WTC11 (cell line): ENCODE measurements at regions not wholly inside any gene's neighbourhood (a gene's known extent, or its start where the extent isn't known, plus 50 kb on each side); places are given as distances from the start of the nearest gene placed in this dataset.

Experiments used
- ATAC-seq: fragments of 200-7000 bp; cut with Tn5 transposase; 2 replicates; pipeline ENCODE4 v1.10.0; 2021; ENCODE audit warnings: mild to moderate bottlenecking, moderate library complexity
- CTCF ChIA-PET: fragments of 300-600 bp; sonication (Branson Sonifier 250); formaldehyde crosslinking; loops from one replicate; lab custom pipeline; 2021; ENCODE audit warnings: antibody characterized with exemption; lab: Charles Lee
- POLR2A ChIA-PET: fragments of 350-600 bp; sonication (Branson Sonifier 250); formaldehyde crosslinking; loops from one replicate; lab custom pipeline; 2021; ENCODE audit warnings: antibody characterized with exemption; lab: Charles Lee
- DNase-seq: peaks from one replicate; pipeline ENCODE4 v3.0.0; 2021; ENCODE audit warnings: low spot score
- H3K27ac Mint-ChIP-seq: 2 replicates; pipeline ENCODE4 v1.8.0; 2021; ENCODE audit warnings: mixed read lengths
- H3K27me3 Mint-ChIP-seq: 2 replicates; pipeline ENCODE4 v1.8.0; 2021; ENCODE audit warnings: low read depth, mild to moderate bottlenecking, moderate library complexity, mixed read lengths
- H3K36me3 Mint-ChIP-seq: 2 replicates; pipeline ENCODE4 v1.8.0; 2021; ENCODE audit warnings: mixed read lengths
- H3K4me1 Mint-ChIP-seq: 2 replicates; pipeline ENCODE4 v1.8.0; 2022; ENCODE audit warnings: mixed read lengths
- H3K4me3 Mint-ChIP-seq: 2 replicates; pipeline ENCODE4 v1.8.0; 2021; ENCODE audit warnings: mild to moderate bottlenecking, moderate library complexity, mixed read lengths
- H3K9me3 Mint-ChIP-seq: 2 replicates; pipeline ENCODE4 v1.8.0; 2021; ENCODE audit warnings: mixed read lengths
- ARID4B ChIP-seq: sonication (generic); formaldehyde crosslinking; IDR thresholded peaks from 2 replicates; pipeline ENCODE4 v1.8.0; 2023; ENCODE audit warnings: missing genetic modification reagents, mild to moderate bottlenecking, borderline replicate concordance
- ELF4 ChIP-seq: sonication (generic); formaldehyde crosslinking; IDR thresholded peaks from 2 replicates; pipeline ENCODE4 v1.8.1; 2022; ENCODE audit warnings: low read depth, mild to moderate bottlenecking, moderate library complexity, missing genetic modification reagents
- ERG ChIP-seq: fragments of 250-450 bp; sonication (Bioruptor Pico); IDR thresholded peaks from 2 replicates; pipeline ENCODE4 v1.8.0; 2021; ENCODE audit warnings: mild to moderate bottlenecking
- ESRRA ChIP-seq: sonication (generic); formaldehyde crosslinking; IDR thresholded peaks from 2 replicates; pipeline ENCODE4 v1.8.1; 2022; ENCODE audit warnings: mild to moderate bottlenecking, missing genetic modification reagents, borderline replicate concordance
- FOXK1 ChIP-seq: sonication (generic); formaldehyde crosslinking; IDR thresholded peaks from 2 replicates; pipeline ENCODE4 v1.8.0; 2022; ENCODE audit warnings: mild to moderate bottlenecking, moderate library complexity, missing genetic modification reagents
- GABPB1 ChIP-seq: sonication (generic); formaldehyde crosslinking; IDR thresholded peaks from 2 replicates; pipeline ENCODE4 v1.8.1; 2023; ENCODE audit warnings: mild to moderate bottlenecking, missing genetic modification reagents
- HMGA2 ChIP-seq: fragments of 250-450 bp; sonication (Bioruptor Pico); IDR thresholded peaks from 2 replicates; pipeline ENCODE4 v1.4.0; 2021; ENCODE audit warnings: mild to moderate bottlenecking, moderate library complexity
- HMGXB4 ChIP-seq: sonication (generic); formaldehyde crosslinking; IDR thresholded peaks from 2 replicates; pipeline ENCODE4 v1.8.1; 2023; ENCODE audit warnings: mild to moderate bottlenecking, moderate library complexity, missing genetic modification reagents
- IRF2 ChIP-seq: sonication (generic); formaldehyde crosslinking; IDR thresholded peaks from 2 replicates; pipeline ENCODE4 v1.8.0; 2022; ENCODE audit warnings: low read depth, missing genetic modification reagents, borderline replicate concordance
- MXD4 ChIP-seq: fragments of 250-450 bp; sonication (Bioruptor Pico); IDR thresholded peaks from 2 replicates; pipeline ENCODE4 v1.8.0; 2021; ENCODE audit warnings: mild to moderate bottlenecking, moderate library complexity, borderline replicate concordance
- NFYB ChIP-seq: sonication (generic); formaldehyde crosslinking; conservative IDR thresholded peaks from 2 replicates; pipeline ENCODE4 v1.8.0; 2022; ENCODE audit warnings: low read depth, missing genetic modification reagents
- NR1H2 ChIP-seq: sonication (generic); formaldehyde crosslinking; IDR thresholded peaks from 2 replicates; pipeline ENCODE4 v1.9.0; 2021; ENCODE audit warnings: mild to moderate bottlenecking, moderate library complexity, missing genetic modification reagents
- NR2C2 ChIP-seq: sonication (generic); formaldehyde crosslinking; IDR thresholded peaks from 2 replicates; pipeline ENCODE4 v1.8.0; 2022; ENCODE audit warnings: mild to moderate bottlenecking, missing genetic modification reagents
- SMAD3 ChIP-seq: sonication (generic); formaldehyde crosslinking; IDR thresholded peaks from 2 replicates; pipeline ENCODE4 v1.8.0; 2022; ENCODE audit warnings: missing genetic modification reagents, mild to moderate bottlenecking, borderline replicate concordance
- SP1 ChIP-seq: sonication (generic); formaldehyde crosslinking; conservative IDR thresholded peaks from 2 replicates; pipeline ENCODE4 v1.8.1; 2022; ENCODE audit warnings: missing genetic modification reagents
- ZNF138 ChIP-seq: sonication (generic); formaldehyde crosslinking; conservative IDR thresholded peaks from 2 replicates; pipeline ENCODE4 v1.8.1; 2022; ENCODE audit warnings: mild to moderate bottlenecking, moderate library complexity, missing genetic modification reagents
- ZNF232 ChIP-seq: sonication (generic); formaldehyde crosslinking; IDR thresholded peaks from 2 replicates; pipeline ENCODE4 v1.8.0; 2022; ENCODE audit warnings: mild to moderate bottlenecking, missing genetic modification reagents
- ZNF263 ChIP-seq: sonication (generic); formaldehyde crosslinking; IDR thresholded peaks from 2 replicates; pipeline ENCODE4 v1.8.1; 2022; ENCODE audit warnings: low read depth, mild to moderate bottlenecking, moderate library complexity, missing genetic modification reagents
- ZNF281 ChIP-seq: sonication (generic); formaldehyde crosslinking; IDR thresholded peaks from 2 replicates; pipeline ENCODE4 v1.8.0; 2023; ENCODE audit warnings: mild to moderate bottlenecking, missing genetic modification reagents
- TF ChIP-seq, protein P1 (sequence below): sonication (generic); formaldehyde crosslinking; conservative IDR thresholded peaks from 2 replicates; pipeline ENCODE4 v1.8.1; 2022; ENCODE audit warnings: mild to moderate bottlenecking, missing genetic modification reagents
- TF ChIP-seq, protein P2 (sequence below): fragments of 250-450 bp; sonication (Bioruptor Pico); IDR thresholded peaks from 2 replicates; pipeline ENCODE4 v1.9.0; 2021; ENCODE audit warnings: mild to moderate bottlenecking
- TF ChIP-seq, protein P3 (sequence below): sonication (generic); formaldehyde crosslinking; IDR thresholded peaks from 2 replicates; pipeline ENCODE4 v1.8.1; 2023; ENCODE audit warnings: mild to moderate bottlenecking, missing genetic modification reagents
- TF ChIP-seq, protein P4 (sequence below): sonication (generic); formaldehyde crosslinking; IDR thresholded peaks from 2 replicates; pipeline ENCODE4 v1.8.1; 2023; ENCODE audit warnings: mild to moderate bottlenecking, missing genetic modification reagents, moderate library complexity

DNA sequence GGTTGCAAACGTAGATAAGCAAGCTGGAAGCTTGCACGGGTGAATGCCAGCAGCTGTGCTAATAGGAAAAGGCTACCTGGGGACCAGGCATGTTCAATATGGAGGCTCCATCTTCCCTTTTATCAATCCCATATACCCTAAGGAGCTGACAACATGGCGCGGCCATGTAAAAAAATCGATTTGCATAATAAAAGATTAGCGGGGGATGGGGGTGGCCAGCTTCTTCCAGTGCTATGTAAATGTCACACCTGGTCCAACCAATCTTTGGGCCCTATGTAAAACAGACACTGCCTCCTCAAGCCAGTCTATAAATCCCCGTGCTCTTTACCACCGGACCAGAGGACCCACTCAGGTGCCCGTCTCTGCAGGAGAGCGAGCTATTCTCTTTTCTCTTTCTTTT lies 128.2 kb downstream of the GPAT3 start:
- Mint-ChIP-seq H3K27me3 (no peaks in the 10 kb centered on the region), H3K27ac (no peak overlapping the region), H3K36me3 (peaks cover 3% of the 10 kb centered on the region; the same call in 1 of the 2 replicates), H3K9me3 (peaks cover 6% of the 10 kb centered on the region), H3K4me1 (peaks cover 52% of the 10 kb centered on the region), H3K4me3 (no peak overlapping the region)
- ATAC-seq (no peak), DNase-seq (peak; percentile 18)
- POLR2A ChIA-PET: no interaction called here
- CTCF ChIA-PET: interaction anchor here (1.2 kb wide), 1 partner anchor 819 kb away, joined by 3 read pairs; no protein-coding TSS in a partner anchor
- no peak for TF ChIP-seq ZNF138 (CRISPR knock-in tag)
- TF ChIP-seq, protein P1, sequence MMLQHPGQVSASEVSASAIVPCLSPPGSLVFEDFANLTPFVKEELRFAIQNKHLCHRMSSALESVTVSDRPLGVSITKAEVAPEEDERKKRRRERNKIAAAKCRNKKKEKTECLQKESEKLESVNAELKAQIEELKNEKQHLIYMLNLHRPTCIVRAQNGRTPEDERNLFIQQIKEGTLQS (CRISPR knock-in tag): no peak
- TF ChIP-seq ZNF263: no peak
- no peak for TF ChIP-seq ELF4
- TF ChIP-seq, protein P2, sequence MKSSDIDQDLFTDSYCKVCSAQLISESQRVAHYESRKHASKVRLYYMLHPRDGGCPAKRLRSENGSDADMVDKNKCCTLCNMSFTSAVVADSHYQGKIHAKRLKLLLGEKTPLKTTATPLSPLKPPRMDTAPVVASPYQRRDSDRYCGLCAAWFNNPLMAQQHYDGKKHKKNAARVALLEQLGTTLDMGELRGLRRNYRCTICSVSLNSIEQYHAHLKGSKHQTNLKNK (CRISPR knock-in tag): no peak
- TF ChIP-seq HMGXB4 (CRISPR knock-in tag): no peak
- no peak for TF ChIP-seq IRF2
- TF ChIP-seq FOXK1: no peak
- TF ChIP-seq, protein P3, sequence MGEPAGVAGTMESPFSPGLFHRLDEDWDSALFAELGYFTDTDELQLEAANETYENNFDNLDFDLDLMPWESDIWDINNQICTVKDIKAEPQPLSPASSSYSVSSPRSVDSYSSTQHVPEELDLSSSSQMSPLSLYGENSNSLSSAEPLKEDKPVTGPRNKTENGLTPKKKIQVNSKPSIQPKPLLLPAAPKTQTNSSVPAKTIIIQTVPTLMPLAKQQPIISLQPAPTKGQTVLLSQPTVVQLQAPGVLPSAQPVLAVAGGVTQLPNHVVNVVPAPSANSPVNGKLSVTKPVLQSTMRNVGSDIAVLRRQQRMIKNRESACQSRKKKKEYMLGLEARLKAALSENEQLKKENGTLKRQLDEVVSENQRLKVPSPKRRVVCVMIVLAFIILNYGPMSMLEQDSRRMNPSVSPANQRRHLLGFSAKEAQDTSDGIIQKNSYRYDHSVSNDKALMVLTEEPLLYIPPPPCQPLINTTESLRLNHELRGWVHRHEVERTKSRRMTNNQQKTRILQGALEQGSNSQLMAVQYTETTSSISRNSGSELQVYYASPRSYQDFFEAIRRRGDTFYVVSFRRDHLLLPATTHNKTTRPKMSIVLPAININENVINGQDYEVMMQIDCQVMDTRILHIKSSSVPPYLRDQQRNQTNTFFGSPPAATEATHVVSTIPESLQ: no peak
- no peak for TF ChIP-seq HMGA2
- no peak for TF ChIP-seq GABPB1
- TF ChIP-seq, protein P4, sequence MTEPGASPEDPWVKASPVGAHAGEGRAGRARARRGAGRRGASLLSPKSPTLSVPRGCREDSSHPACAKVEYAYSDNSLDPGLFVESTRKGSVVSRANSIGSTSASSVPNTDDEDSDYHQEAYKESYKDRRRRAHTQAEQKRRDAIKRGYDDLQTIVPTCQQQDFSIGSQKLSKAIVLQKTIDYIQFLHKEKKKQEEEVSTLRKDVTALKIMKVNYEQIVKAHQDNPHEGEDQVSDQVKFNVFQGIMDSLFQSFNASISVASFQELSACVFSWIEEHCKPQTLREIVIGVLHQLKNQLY: no peak
- TF ChIP-seq ERG (CRISPR knock-in tag): no peak
- no peak for TF ChIP-seq SMAD3
- TF ChIP-seq MXD4: no peak
- no peak for TF ChIP-seq ZNF281 (CRISPR knock-in tag)
- TF ChIP-seq NR1H2: no peak

DNA sequence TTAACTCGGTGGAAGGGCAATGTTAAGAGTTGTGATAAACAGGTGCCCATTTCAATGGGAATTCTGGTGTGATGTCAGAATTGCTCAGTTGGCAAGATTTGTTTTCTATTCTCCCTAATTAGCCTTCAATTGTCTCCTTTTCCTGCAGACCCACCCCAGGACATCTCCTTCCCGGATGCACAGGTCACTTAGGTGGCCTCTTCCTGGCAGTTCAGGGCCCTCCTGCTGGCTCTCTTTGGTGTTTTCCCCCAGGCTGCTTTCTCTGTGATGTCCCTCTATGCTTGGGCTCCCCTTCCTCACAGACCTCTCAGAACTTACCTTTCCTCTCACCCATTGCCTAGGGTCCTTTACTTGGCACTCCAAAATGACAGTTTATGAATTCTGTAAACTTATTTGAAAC lies 126.3 kb downstream of the GPAT3 start:
- DNase-seq (no peak), ATAC-seq (no peak; the same call in 1 of the 2 replicates)
- peaks cover 58% of the 10 kb centered on the region for H3K4me1 Mint-ChIP-seq
- no peak overlapping the region for H3K4me3 Mint-ChIP-seq
- peaks cover 6% of the 10 kb centered on the region for H3K9me3 Mint-ChIP-seq
- H3K36me3 Mint-ChIP-seq: peaks cover 3% of the 10 kb centered on the region; the same call in 1 of the 2 replicates
- no peak overlapping the region for H3K27ac Mint-ChIP-seq
- ChIA-PET CTCF (no interaction called here), POLR2A (no interaction called here)
- H3K27me3 Mint-ChIP-seq: no peaks in the 10 kb centered on the region
- TF ChIP-seq SP1 (CRISPR knock-in tag) (no peak), ZNF232 (CRISPR knock-in tag) (no peak), FOXK1 (no peak), NR2C2 (no peak), ARID4B (CRISPR knock-in tag) (no peak), ESRRA (CRISPR knock-in tag) (no peak), ZNF138 (CRISPR knock-in tag) (no peak), NFYB (no peak), NR1H2 (no peak)
